Peyer's patch (tissue), 4 donors: ENCODE measurements at regions not wholly inside any gene's neighbourhood (a gene's known extent, or its start where the extent isn't known, plus 50 kb on each side); places are given as distances from the start of the nearest gene placed in this dataset.

Experiments
- CTCF ChIP-seq, 6 experiments: fragments of 450-650 bp in 4 of 6; fragments of 200-600 bp in 2 of 6; sonication (generic) in 1 of 6; IDR thresholded peaks; one replicate each; pipeline ENCODE4 v1.5.1; 2017 to 2019; ENCODE audit warnings: antibody characterized with exemption in 6 of 6, mild to moderate bottlenecking in 3 of 6, moderate library complexity in 1 of 6
- POLR2A ChIP-seq, 2 donors: fragments of 450-650 bp; IDR thresholded peaks; one replicate each; pipeline ENCODE4 v1.5.1; 2017; ENCODE audit warnings: antibody characterized with exemption in 2 of 2, mild to moderate bottlenecking in 2 of 2, moderate library complexity in 2 of 2

GRCh38 chr2:195445639-195446038 lies 211.4 kb upstream of the SLC39A10 start:
- TF ChIP-seq CTCF (IDR thresholded peaks at IDR 0.05) = no peak
- TF ChIP-seq POLR2A (IDR thresholded peaks at IDR 0.05) = no peak
